Cerebellar cortex (tissue), 1 donor: ENCODE measurements at regions not wholly inside any gene's neighbourhood (a gene's known extent, or its start where the extent isn't known, plus 50 kb on each side); places are given as distances from the start of the nearest gene placed in this dataset.
"Not testable (repeated sequence)": the region's sequence is repeated elsewhere in the genome, so short reads cannot be mapped to it uniquely, and the experiment has no call there.

Source experiments
- DNase-seq: peaks from one replicate; pipeline ENCODE4 v3.0.0-alpha.2; 2015; ENCODE audit warnings: low spot score

GRCh38 chr5:42949348-42950115 is 90.6 kb downstream of the ANXA2R start:
- DNase-seq = no peak

GRCh38 chr5:42948961-42949347 is 91.2 kb downstream of the ANXA2R start:
- no peak for DNase-seq

- DNase-seq = no peak
Measured at GRCh38 chr5:42944989-42945388, 95.1 kb downstream of the ANXA2R start.

GRCh38 chr5:42943931-42944631 is 96.0 kb downstream of the ANXA2R start:
- no peak for DNase-seq

- no peak for DNase-seq
Measured at GRCh38 chr5:42940853-42941252, 99.3 kb downstream of the ANXA2R start.

GRCh38 chr5:42932011-42932410 is 108.1 kb downstream of the ANXA2R start:
- DNase-seq = not testable (repeated sequence)

- DNase-seq = not testable (repeated sequence)
Measured at GRCh38 chr5:42931451-42931850, 108.7 kb downstream of the ANXA2R start.

GRCh38 chr5:42930934-42931333 is 109.2 kb downstream of the ANXA2R start:
- DNase-seq = no peak

- no peak for DNase-seq
Measured at GRCh38 chr5:42929871-42930270, 110.2 kb downstream of the ANXA2R start.

GRCh38 chr5:42927730-42928129 is 112.4 kb downstream of the ANXA2R start:
- DNase-seq = no peak

- DNase-seq = no peak
Measured at GRCh38 chr5:42924686-42925085, 113.0 kb upstream of the SELENOP start.

GRCh38 chr5:42924226-42924625 is 112.5 kb upstream of the SELENOP start:
- no peak for DNase-seq

GRCh38 chr5:42923710-42924109 is 112.0 kb upstream of the SELENOP start:
- no peak for DNase-seq

GRCh38 chr5:42919600-42919999 is 107.9 kb upstream of the SELENOP start:
- DNase-seq = no peak

- no peak for DNase-seq
Measured at GRCh38 chr5:42915306-42915866, 103.7 kb upstream of the SELENOP start.

- peak; percentile 7 for DNase-seq
Measured at GRCh38 chr5:42912184-42912798, 100.6 kb upstream of the SELENOP start.

GRCh38 chr5:42908509-42909488 is 97.1 kb upstream of the SELENOP start:
- DNase-seq = peak; percentile 84

- DNase-seq = no peak
Measured at GRCh38 chr5:42908086-42908485, 96.4 kb upstream of the SELENOP start.

GRCh38 chr5:42905827-42906226 is 94.1 kb upstream of the SELENOP start:
- DNase-seq = no peak

GRCh38 chr5:42900734-42901133 is 89.0 kb upstream of the SELENOP start:
- no peak for DNase-seq

GRCh38 chr5:42898760-42899159 is 87.1 kb upstream of the SELENOP start:
- no peak for DNase-seq

- no peak for DNase-seq
Measured at GRCh38 chr5:42896523-42896922, 84.8 kb upstream of the SELENOP start.
